Stimulated activated CD8-positive, alpha-beta memory T cell treated with anti-CD3 and anti-CD28 coated beads, Interleukin-7, amount 100 ng/mL, for 48 hours (primary cell): ENCODE measurements at regions not wholly inside any gene's neighbourhood (a gene's known extent, or its start where the extent isn't known, plus 50 kb on each side); places are given as distances from the start of the nearest gene placed in this dataset.
"Not testable (repeated sequence)": the region's sequence is repeated elsewhere in the genome, so short reads cannot be mapped to it uniquely, and the experiment has no call there.

Experiments
- DNase-seq, 2 donors: peaks; one replicate each; pipeline ENCODE4 v3.0.0-alpha.2; 2020; ENCODE audit warnings: low read depth in 1 of 2; ENCODE audit errors: extremely low read depth in 1 of 2

GRCh38 chr9:33734941-33735835 is 60.2 kb upstream of the PRSS3 start:
- DNase-seq, result not testable (repeated sequence)

GRCh38 chr9:33737811-33738606 is 57.4 kb upstream of the PRSS3 start:
- no peak for DNase-seq

GRCh38 chr9:33739398-33739797 is 56.0 kb upstream of the PRSS3 start:
- no peak for DNase-seq

GRCh38 chr9:33740075-33740474 is 55.3 kb upstream of the PRSS3 start:
- no peak for DNase-seq

GRCh38 chr9:33740958-33741357 is 54.4 kb upstream of the PRSS3 start:
- not testable (repeated sequence) for DNase-seq

- no peak for DNase-seq
These were observed 53.3 kb upstream of the PRSS3 start for GRCh38 chr9:33742051-33742450.

GRCh38 chr9:33742519-33742918 is 52.8 kb upstream of the PRSS3 start:
- DNase-seq, result no peak
